SK-N-SH (cell line): ENCODE measurements at regions not wholly inside any gene's neighbourhood (a gene's known extent, or its start where the extent isn't known, plus 50 kb on each side); places are given as distances from the start of the nearest gene placed in this dataset.

ENCODE experiments used
- CTCF ChIA-PET: fragments of 300-600, 350-600 bp; formaldehyde crosslinking; extraction: SDS; loops from one replicate; lab custom pipeline; 2021; lab: Yijun Ruan, JAX
- POLR2A ChIA-PET: fragments of 350-600 bp; sonication (Branson Sonifier 250); formaldehyde crosslinking; extraction: SDS; loops from one replicate; lab custom pipeline; 2020; ENCODE audit warnings: antibody characterized with exemption, inconsistent platforms; lab: Yijun Ruan, JAX
- DNase-seq: peaks from one replicate; pipeline ENCODE4 v3.0.0; 2012
- H2AFZ ChIP-seq: fragments of 200-600 bp; sonication (generic); 2 replicates; pipeline ENCODE4 v1.8.1; 2016; ENCODE audit warnings: antibody characterized with exemption, mild to moderate bottlenecking, low read depth
- H3F3A ChIP-seq: fragments of 200-600 bp; sonication (generic); replicated peaks from 2 replicates; pipeline ENCODE3; 2016; ENCODE audit warnings: antibody characterized with exemption, mild to moderate bottlenecking; ENCODE audit not compliant: insufficient read depth
- H3K27ac ChIP-seq, 2 experiments: fragments of 200-500 bp in 1 of 2; fragments of 200-600 bp in 1 of 2; sonication (Bioruptor generic) in 1 of 2; sonication (generic), shearing (Covaris generic) in 1 of 2; 2 replicates each; pipeline versions ENCODE4 v1.5.1 to v1.6.1; 2014 to 2016; ENCODE audit warnings: low read depth in 2 of 2, inconsistent platforms in 1 of 2, low read length in 1 of 2, mild to moderate bottlenecking in 1 of 2, mixed read lengths in 1 of 2
- H3K27me3 ChIP-seq: fragments of 200-600 bp; sonication (generic), shearing (Covaris generic); 2 replicates; pipeline ENCODE4 v1.6.1; 2016; ENCODE audit warnings: mixed run types; ENCODE audit not compliant: insufficient read depth
- H3K36me3 ChIP-seq, 2 experiments: fragments of 200-500 bp in 1 of 2; fragments of 200-600 bp in 1 of 2; sonication (Bioruptor generic) in 1 of 2; sonication (generic) in 1 of 2; replicated peaks in 1 of 2; 2 replicates each; pipeline versions ENCODE3 to v1.5.1; 2014 to 2016; ENCODE audit warnings: low read length in 1 of 2, mild to moderate bottlenecking in 1 of 2; ENCODE audit not compliant: insufficient read depth in 2 of 2, control insufficient read depth in 1 of 2
- H3K4me1 ChIP-seq, 2 experiments: fragments of 200-500 bp in 1 of 2; fragments of 200-600 bp in 1 of 2; sonication (Bioruptor generic) in 1 of 2; sonication (generic), shearing (Covaris generic) in 1 of 2; 2 replicates each; pipeline versions ENCODE4 v1.5.1 to v1.6.1; 2014 to 2016; ENCODE audit warnings: low read depth in 1 of 2, low read length in 1 of 2, mixed run types in 1 of 2; ENCODE audit not compliant: insufficient read depth in 2 of 2, control insufficient read depth in 1 of 2
- H3K4me2 ChIP-seq: fragments of 200-600 bp; sonication (generic), shearing (Covaris generic); 2 replicates; pipeline ENCODE4 v1.6.1; 2017; ENCODE audit warnings: mixed run types
- H3K4me3 ChIP-seq, 2 experiments: fragments of 200-500 bp in 1 of 2; fragments of 200-600 bp in 1 of 2; sonication (Bioruptor generic) in 1 of 2; sonication (generic), shearing (Covaris generic) in 1 of 2; 2 replicates each; pipeline versions ENCODE4 v1.5.1 to v1.8.1; 2014 to 2016; ENCODE audit warnings: low read depth in 2 of 2, inconsistent platforms in 1 of 2, low read length in 1 of 2, mild to moderate bottlenecking in 1 of 2, mixed read lengths in 1 of 2, moderate library complexity in 1 of 2
- H3K79me2 ChIP-seq: fragments of 200-600 bp; sonication (generic); 2 replicates; pipeline ENCODE4 v1.8.1; 2017; ENCODE audit warnings: mild to moderate bottlenecking; ENCODE audit not compliant: insufficient read depth
- H3K9ac ChIP-seq: fragments of 200-600 bp; sonication (generic); 2 replicates; pipeline ENCODE4 v1.6.1; 2017; ENCODE audit warnings: mixed run types
- H3K9me2 ChIP-seq: fragments of 200-600 bp; sonication (generic); 2 replicates; pipeline ENCODE4 v1.6.1; 2017; ENCODE audit warnings: mixed run types
- H3K9me3 ChIP-seq: fragments of 200-600 bp; sonication (generic); 2 replicates; pipeline ENCODE4 v1.6.1; 2017; ENCODE audit warnings: mixed run types, mild to moderate bottlenecking, moderate library complexity
- H4K20me1 ChIP-seq: fragments of 200-600 bp; sonication (generic); 2 replicates; pipeline ENCODE4 v1.6.1; 2017; ENCODE audit warnings: mild to moderate bottlenecking, mixed run types; ENCODE audit not compliant: insufficient read depth
- CHD2 ChIP-seq: fragments of 150-350 bp; IDR thresholded peaks from 2 replicates; pipeline ENCODE4 v1.6.1; 2018; ENCODE audit warnings: low read length; ENCODE audit not compliant: partially characterized antibody
- CTCF ChIP-seq: fragments of 200-600 bp; sonication (generic); IDR thresholded peaks from 2 replicates; pipeline ENCODE4 v1.6.1; 2017; ENCODE audit warnings: antibody characterized with exemption, mild to moderate bottlenecking, moderate library complexity
- ELF1 ChIP-seq: IDR thresholded peaks from 2 replicates; pipeline ENCODE4 v1.4.0; 2012
- EP300 ChIP-seq, 2 experiments: IDR thresholded peaks; 2 replicates each; pipeline versions ENCODE4 v1.4.0 to v1.6.1; 2012; ENCODE audit warnings: borderline replicate concordance in 1 of 2, low read depth in 1 of 2, low read length in 1 of 2
- EZH2phosphoT487 ChIP-seq: fragments of 200-600 bp; sonication (generic); IDR thresholded peaks from 2 replicates; pipeline ENCODE4 v1.6.1; 2017; ENCODE audit warnings: low read depth, mixed run types, mild to moderate bottlenecking, antibody characterized with exemption, moderate library complexity, borderline replicate concordance
- FOXJ3 ChIP-seq: sonication (generic); formaldehyde crosslinking; IDR thresholded peaks from 2 replicates; pipeline ENCODE4 v1.5.1; 2020; ENCODE audit warnings: mild to moderate bottlenecking, missing genetic modification reagents
- GABPA ChIP-seq: IDR thresholded peaks from 2 replicates; pipeline ENCODE4 v1.4.0; 2012; ENCODE audit warnings: low read depth, mild to moderate bottlenecking
- MEF2A ChIP-seq: IDR thresholded peaks from 2 replicates; pipeline ENCODE4 v1.4.0; 2012; ENCODE audit warnings: low read depth, borderline replicate concordance
- MXI1 ChIP-seq: IDR thresholded peaks from 2 replicates; pipeline ENCODE4 v1.6.1; 2012; ENCODE audit warnings: mild to moderate bottlenecking, low read depth, low read length, improper control_type of control experiment
- RCOR1 ChIP-seq: fragments of 150-350 bp; IDR thresholded peaks from 2 replicates; pipeline ENCODE4 v1.6.1; 2017; ENCODE audit warnings: antibody characterized with exemption, low read length
- RFX5 ChIP-seq: IDR thresholded peaks from 2 replicates; pipeline ENCODE4 v1.6.1; 2012; ENCODE audit warnings: mild to moderate bottlenecking, improper control_type of control experiment, low read length
- SMC3 ChIP-seq: IDR thresholded peaks from 2 replicates; pipeline ENCODE4 v1.6.1; 2012; ENCODE audit warnings: low read depth, low read length, improper control_type of control experiment
- TAF1 ChIP-seq: IDR thresholded peaks from 2 replicates; pipeline ENCODE4 v1.6.1; 2012; ENCODE audit warnings: low read depth, mild to moderate bottlenecking, low read length, moderate library complexity, borderline replicate concordance
- TCF12 ChIP-seq: IDR thresholded peaks from 2 replicates; pipeline ENCODE4 v1.4.0; 2012
- TEAD4 ChIP-seq: IDR thresholded peaks from 2 replicates; pipeline ENCODE4 v1.4.0; 2012; ENCODE audit warnings: mild to moderate bottlenecking, borderline replicate concordance; ENCODE audit not compliant: insufficient read depth
- YY1 ChIP-seq: IDR thresholded peaks from 2 replicates; pipeline ENCODE4 v1.4.0; 2012; ENCODE audit warnings: low read depth, mild to moderate bottlenecking
- WGBS: methylation state at CpG from one replicate; pipeline ENCODE4 v1.1.6; 2017; ENCODE audit warnings: low lambda C conversion rate; 5-methylcytosine and 5-hydroxymethylcytosine counted together

GRCh38 chr2:23083966-23084365 is 301.0 kb upstream of the KLHL29 start:
- DNase-seq, result no peak
- Histone ChIP-seq H3K9ac (no peak overlapping the region), H3K9me2 (0 out of 2 replicates have a peak, but pooled peaks cover 3% of the 10 kb centered on the region), H3K79me2 (no peaks in the 10 kb centered on the region), H3K27ac (peak overlapping the region in 1 of 2 experiments; percentile 43; a peak in 2 of 4 replicates), H3K27me3 (no peaks in the 10 kb centered on the region), H2AFZ (no peak overlapping the region), H4K20me1 (no peaks in the 10 kb centered on the region), H3K9me3 (peaks cover 13% of the 10 kb centered on the region; the same call in 1 of the 2 replicates), H3K4me3 (no peak overlapping the region), H3F3A (no peaks in the 10 kb centered on the region), H3K36me3 (no peaks in the 10 kb centered on the region), H3K4me1 (peaks cover 0 to 8% of the 10 kb centered on the region in 2 experiments; a peak in 2 of 4 replicates), H3K4me2 (no peak overlapping the region)
- WGBS, result 13% methylated on average over 1 of the region's 1 CpG
- ChIA-PET CTCF (interaction anchor here (1.1 kb wide), 1 partner anchor 23 kb away, joined by 3 read pairs; no protein-coding TSS in a partner anchor), POLR2A (no interaction called here)
- TF ChIP-seq RCOR1, result peak; percentile 77; the same call in 1 of the 2 replicates
- no peak for TF ChIP-seq CTCF
- TF ChIP-seq EP300 (IDR thresholded peaks at IDR 0.05; ENCODE audit: borderline replicate concordance in 1 of 2, low read depth in 1 of 2, low read length in 1 of 2), result peak in 1 of 2 experiments; percentile 81; a peak in 2 of 4 replicates

GRCh38 chr2:23091019-23091418 is 294.0 kb upstream of the KLHL29 start:
- Histone ChIP-seq H3K27me3 (no peaks in the 10 kb centered on the region), H3K9me2 (no peaks in the 10 kb centered on the region), H3K4me3 (no peak overlapping the region), H3K9me3 (peaks cover 8% of the 10 kb centered on the region; the same call in 1 of the 2 replicates), H3K36me3 (no peaks in the 10 kb centered on the region), H3K4me2 (no peak overlapping the region), H2AFZ (no peak overlapping the region), H3K79me2 (no peaks in the 10 kb centered on the region), H3K9ac (no peak overlapping the region), H3K27ac (no peak overlapping the region), H4K20me1 (no peaks in the 10 kb centered on the region), H3K4me1 (no peaks in the 10 kb centered on the region), H3F3A (no peaks in the 10 kb centered on the region)
- TF ChIP-seq GABPA (no peak), YY1 (no peak), EZH2phosphoT487 (no peak), TCF12 (no peak), MXI1 (no peak), MEF2A (no peak), SMC3 (no peak), TEAD4 (no peak), TAF1 (no peak), FOXJ3 (CRISPR knock-in tag) (no peak), CHD2 (no peak), ELF1 (no peak), RFX5 (no peak)
- POLR2A ChIA-PET, result no interaction called here
- CTCF ChIA-PET, result no interaction called here
- no peak for DNase-seq
